Stimulated activated CD8-positive, alpha-beta memory T cell treated with anti-CD3 and anti-CD28 coated beads, Interleukin-2, amount 100 ng/mL, for 1 hour (primary cell): ENCODE measurements at regions not wholly inside any gene's neighbourhood (a gene's known extent, or its start where the extent isn't known, plus 50 kb on each side); places are given as distances from the start of the nearest gene placed in this dataset.

ENCODE experiments used
- DNase-seq, 2 donors: peaks; one replicate each; pipeline ENCODE4 v3.0.0-alpha.2; 2020; ENCODE audit warnings: low read depth in 2 of 2

- DNase-seq = no peak
Measured at GRCh38 chr15:46644501-46645481, 1010.0 kb downstream of the SQOR start.

GRCh38 chr15:46646490-46646889 is 1011.7 kb downstream of the SQOR start:
- DNase-seq = no peak

GRCh38 chr15:46647046-46647445 is 1012.2 kb downstream of the SQOR start:
- no peak for DNase-seq

GRCh38 chr15:46652266-46652665 is 1017.4 kb downstream of the SQOR start:
- DNase-seq = no peak

GRCh38 chr15:46654993-46655392 is 1020.2 kb downstream of the SQOR start:
- no peak for DNase-seq

GRCh38 chr15:46660096-46660842 is 1025.4 kb downstream of the SQOR start:
- DNase-seq = no peak

GRCh38 chr15:46670258-46670657 is 1035.4 kb downstream of the SQOR start:
- no peak for DNase-seq

- DNase-seq = no peak
Measured at GRCh38 chr15:46671336-46671735, 1036.5 kb downstream of the SQOR start.

GRCh38 chr15:46672041-46672440 is 1037.2 kb downstream of the SQOR start:
- DNase-seq = no peak

- DNase-seq = no peak
Measured at GRCh38 chr15:46676233-46677206, 1040.8 kb upstream of the SEMA6D start.

- DNase-seq = no peak
Measured at GRCh38 chr15:46677491-46677890, 1039.8 kb upstream of the SEMA6D start.

GRCh38 chr15:46681901-46682300 is 1035.4 kb upstream of the SEMA6D start:
- DNase-seq = no peak

GRCh38 chr15:46682969-46683791 is 1034.1 kb upstream of the SEMA6D start:
- DNase-seq = no peak

- no peak for DNase-seq
Measured at GRCh38 chr15:46685096-46685495, 1032.2 kb upstream of the SEMA6D start.

- no peak for DNase-seq
Measured at GRCh38 chr15:46685681-46686080, 1031.6 kb upstream of the SEMA6D start.

- DNase-seq = no peak
Measured at GRCh38 chr15:46696281-46696680, 1021.0 kb upstream of the SEMA6D start.

GRCh38 chr15:46701346-46701745 is 1016.0 kb upstream of the SEMA6D start:
- DNase-seq = no peak

GRCh38 chr15:46701896-46702295 is 1015.4 kb upstream of the SEMA6D start:
- no peak for DNase-seq

- DNase-seq = no peak
Measured at GRCh38 chr15:46703020-46703861, 1014.1 kb upstream of the SEMA6D start.
